Activated CD4-positive, CD25-positive, alpha-beta regulatory T cell (primary cell): ENCODE measurements at regions not wholly inside any gene's neighbourhood (a gene's known extent, or its start where the extent isn't known, plus 50 kb on each side); places are given as distances from the start of the nearest gene placed in this dataset.

Experiments
- DNase-seq, 4 experiments: peaks; one replicate each; lab custom pipeline; 2025; lab: John Stamatoyannopoulos, UW

DNA sequence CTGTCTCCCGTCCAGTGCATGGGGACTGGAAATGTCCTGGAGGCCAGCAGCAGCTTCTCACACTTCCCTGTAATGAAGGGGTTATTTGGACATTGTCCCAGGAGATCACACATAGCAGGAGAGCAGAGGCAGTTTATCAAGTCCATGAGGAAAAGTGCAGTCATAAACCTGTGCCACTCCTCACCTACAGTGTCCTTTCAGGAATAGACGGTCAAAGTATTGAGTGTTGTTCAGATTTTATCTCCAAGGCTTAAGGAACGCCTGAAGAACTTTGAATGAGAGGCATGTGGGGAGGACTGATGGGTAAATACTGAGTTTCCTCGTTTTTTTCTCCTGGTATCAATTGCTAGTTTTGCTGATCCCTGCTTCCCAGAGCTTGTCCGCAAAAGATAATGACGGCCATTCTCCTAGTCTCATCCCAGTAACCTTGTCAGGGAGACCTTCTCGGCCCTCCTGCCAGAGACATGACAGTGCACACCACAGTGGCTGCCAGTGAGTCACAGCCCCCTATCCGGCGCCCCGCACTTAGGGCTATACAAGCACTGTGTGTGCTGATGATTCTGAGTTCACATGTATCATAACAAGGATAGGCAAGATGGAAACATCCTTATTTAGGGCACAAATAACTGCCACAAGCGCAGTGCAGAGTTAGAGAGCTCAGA lies 495.5 kb upstream of the MGMT start:
- no peak for DNase-seq

DNA sequence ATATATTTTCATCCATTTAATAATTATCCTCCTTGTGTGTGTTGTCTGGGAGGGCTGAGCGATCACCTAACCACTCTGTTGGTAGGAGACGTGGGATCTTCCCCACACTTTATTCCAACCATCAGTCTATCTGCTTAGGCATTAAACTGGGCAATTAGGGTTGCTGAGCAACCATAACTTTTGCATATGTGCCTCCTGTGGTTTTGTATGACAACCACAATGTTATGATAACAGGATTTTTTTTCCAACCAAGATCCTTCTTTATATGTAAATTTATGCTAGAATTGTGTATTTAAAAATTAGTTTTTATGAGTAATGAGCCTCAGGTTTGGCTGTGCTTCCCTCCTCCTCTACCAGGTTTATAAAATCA lies 495.0 kb upstream of the MGMT start:
- no peak for DNase-seq

GRCh38 chr10:128973221-128973620 lies 493.8 kb upstream of the MGMT start:
- DNase-seq: no peak

GRCh38 chr10:128976856-128977255 lies 490.2 kb upstream of the MGMT start:
- DNase-seq: no peak

DNA sequence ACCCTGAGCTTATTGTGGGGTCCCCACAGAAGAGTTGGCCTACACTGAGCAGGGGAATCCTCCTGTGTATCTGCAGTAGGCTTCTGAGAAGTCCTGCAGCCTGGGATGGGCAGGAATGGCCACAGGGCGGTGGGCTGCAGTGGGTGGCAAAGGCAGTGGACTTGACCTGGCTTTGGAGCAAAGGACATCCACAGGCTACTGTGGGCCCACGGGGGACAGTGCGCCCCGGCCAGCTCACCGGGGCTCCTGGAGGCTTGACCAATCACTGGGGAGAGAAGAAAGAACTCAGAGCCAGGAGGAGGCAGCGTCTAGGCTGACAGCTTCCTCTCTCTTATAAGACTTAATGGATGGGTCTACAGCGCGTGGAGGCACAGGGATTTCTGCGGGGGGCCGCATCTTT lies 488.8 kb upstream of the MGMT start:
- no peak for DNase-seq

GRCh38 chr10:128979405-128979804 lies 487.6 kb upstream of the MGMT start:
- DNase-seq: no peak

GRCh38 chr10:128981251-128981650 lies 485.8 kb upstream of the MGMT start:
- DNase-seq: no peak

DNA sequence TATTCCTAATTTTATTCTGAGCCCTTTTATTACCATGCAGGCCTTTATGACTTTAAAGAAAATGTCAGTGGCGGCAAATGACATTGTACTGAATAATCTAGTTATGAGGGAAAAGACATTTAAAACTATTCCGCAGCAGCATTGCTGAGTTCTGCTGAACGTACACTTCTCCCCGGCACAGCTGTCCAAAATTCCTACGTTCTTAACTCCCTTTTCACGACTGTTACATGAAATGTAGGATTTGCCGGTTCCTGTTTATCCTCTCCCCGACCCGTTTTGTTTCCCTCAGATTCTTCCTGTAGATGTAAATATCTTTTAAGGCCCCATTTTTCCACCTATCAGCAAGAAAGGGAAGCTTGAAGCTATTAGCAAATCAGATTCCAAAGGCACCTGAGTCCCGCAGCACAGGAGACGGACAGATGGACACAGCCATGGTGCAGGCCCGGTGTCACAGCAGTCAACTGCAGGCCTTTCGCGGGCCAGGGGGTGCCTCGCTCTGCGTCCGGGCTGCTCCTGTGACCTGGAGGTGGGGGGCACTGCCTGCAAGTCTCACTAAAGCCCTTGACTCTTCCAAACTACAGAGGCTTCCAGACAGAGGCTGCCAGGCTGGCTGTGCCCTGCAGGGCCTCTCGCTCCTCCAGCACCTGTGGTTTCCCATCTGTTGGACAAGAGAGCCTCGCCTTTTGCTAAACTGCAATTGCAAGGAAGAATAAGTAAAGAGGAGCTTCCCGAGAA lies 485.0 kb upstream of the MGMT start:
- DNase-seq: no peak

DNA sequence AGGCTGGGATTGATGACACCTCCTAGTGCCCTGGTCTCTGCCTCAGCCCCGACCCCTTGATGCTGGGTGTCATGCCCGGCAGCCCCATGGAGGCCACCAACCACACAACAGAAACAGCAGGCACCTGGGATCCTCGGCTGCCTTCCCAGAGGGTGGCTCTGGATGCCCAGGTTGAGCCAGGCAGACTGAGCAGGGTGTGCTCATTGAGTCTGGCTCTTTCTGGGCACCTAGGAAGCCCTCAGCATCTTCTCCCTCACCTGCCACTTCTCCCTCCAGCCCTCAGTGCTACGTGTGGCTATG lies 484.5 kb upstream of the MGMT start:
- DNase-seq: no peak

DNA sequence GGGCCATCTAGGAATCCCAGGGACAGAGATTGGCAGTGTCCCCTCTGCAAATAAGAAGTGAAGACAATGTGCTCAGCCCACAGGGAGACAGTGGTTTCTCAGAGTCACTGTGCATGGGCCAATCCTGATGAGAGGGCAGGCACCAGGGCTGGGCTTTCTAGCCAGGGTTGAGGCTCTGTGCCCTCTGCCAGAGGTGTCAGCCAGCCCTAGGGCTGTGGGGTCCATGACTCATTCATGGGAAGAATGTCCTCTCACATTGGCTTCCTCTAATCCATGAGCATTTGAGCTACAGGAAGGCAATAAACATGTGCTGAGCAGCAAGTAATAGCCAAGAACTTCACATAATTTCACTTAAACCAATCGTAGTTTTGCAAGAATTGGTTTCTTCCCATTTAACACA lies 482.0 kb upstream of the MGMT start:
- no peak for DNase-seq

DNA sequence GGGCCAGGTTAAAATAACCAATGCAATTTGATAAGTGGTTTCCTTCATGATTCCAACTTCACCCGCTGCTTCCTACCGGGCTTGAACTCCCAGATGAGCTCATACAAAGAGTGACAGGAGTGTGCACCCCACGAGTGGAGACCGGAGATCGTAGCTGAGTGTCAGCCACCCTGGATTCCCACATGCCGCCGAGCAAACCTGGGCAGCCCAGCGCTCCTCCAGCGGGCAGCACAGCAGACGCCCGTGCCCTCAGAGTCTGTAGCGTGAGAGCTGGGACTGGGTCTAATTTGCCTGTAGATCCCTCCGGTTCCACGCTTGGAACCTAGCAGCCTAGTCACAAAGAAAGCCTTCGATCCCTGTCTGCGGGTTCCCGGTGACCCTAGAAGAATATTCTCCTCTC lies 476.1 kb upstream of the MGMT start:
- no peak for DNase-seq

DNA sequence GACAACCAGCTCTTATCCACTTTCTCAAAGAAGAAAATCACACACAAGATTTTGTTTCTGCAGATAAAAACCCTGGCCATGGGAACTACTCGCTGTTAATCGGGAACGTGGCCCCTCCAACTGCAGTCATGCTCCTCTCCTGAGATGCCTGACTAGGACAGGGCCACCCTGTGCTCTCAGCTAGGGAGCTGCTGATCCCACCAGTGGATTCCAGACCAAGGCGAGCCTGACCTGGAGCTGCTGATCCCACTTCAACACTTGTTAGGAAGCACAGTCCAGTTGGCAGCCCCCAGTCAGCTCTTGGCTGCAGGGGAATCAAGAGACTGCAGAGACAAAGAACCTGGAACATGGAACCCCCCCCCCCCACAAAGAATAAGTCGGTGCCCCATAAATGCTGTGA lies 474.3 kb upstream of the MGMT start:
- DNase-seq: no peak

DNA sequence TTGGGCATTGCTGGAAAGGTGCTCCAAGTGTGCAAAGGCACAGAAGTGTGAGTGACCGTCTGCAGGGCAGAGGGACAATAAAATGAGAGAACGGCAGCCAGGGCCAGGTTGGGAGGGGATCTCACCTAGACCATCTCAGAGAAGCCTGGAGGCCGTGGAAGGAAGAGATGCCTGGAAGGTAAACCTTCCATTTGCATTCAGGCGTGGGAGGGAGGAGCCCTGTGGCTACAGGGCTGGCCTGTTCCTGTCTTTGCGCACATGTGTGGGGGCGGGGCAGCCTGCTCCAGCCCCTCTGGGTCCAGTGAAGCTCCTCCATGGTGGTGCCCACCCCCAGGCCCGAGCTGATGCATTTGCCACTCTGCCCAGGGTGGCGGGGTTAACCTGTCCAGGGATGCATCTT lies 473.6 kb upstream of the MGMT start:
- no peak for DNase-seq

DNA sequence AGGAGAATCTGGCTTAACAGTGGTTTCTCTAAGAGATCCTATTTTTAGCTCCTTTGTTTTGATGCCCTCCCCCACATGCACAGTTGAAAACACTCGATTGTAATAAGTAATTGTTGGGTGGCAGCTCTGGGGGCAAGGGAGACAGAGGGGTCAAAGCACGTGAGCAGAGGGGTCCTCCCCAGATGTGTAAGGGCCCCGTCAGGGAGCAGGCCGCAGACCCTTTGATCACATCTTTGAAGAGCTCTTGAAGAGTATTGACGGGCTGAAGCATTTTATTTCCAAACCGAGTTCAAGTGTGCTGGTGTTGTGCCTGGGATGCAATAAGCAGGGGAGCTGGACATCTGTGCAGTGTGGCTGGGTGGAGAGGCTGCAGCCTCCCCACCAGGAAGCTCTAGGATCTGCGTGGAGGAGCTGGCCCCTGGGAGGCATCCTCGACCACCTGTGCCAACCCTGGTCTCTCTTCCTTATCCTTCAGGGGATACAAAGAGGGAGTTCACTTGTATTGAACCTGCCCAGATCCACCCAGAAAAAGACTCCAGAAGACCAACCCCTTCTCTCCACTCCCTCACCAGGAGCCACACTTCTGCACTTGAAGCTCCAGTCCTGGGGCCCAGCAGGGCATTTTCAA lies 473.0 kb upstream of the MGMT start:
- DNase-seq: no peak

DNA sequence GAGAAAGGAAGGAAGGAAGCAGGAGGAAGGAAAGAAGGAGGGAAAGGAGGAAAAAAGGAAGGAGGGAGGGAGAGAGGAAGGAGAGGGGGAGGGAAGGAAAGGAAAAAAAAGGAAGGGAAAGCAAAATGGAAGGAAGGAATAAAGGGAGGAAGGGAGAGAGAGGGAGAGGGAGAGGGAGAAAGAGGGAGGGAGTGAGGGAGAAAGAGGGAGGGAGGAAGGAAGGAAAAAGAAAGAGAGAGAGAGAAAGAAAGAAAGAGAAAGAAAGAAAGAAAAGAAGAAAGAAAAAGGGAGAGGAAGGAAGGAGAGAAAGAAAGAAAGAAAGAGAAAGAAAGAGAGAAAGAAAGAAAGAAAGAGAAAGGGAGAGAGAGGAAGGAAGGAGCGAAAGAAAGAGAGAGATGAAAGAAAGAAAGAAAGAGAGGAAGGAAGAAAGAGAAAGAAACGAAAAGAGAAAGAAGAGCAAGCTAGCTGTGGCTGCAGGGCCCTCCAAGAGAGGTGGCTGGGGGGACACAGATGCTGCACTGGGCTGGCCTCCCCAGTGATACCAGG lies 472.4 kb upstream of the MGMT start:
- no peak for DNase-seq

GRCh38 chr10:128995676-128996075 lies 471.4 kb upstream of the MGMT start:
- DNase-seq: no peak

DNA sequence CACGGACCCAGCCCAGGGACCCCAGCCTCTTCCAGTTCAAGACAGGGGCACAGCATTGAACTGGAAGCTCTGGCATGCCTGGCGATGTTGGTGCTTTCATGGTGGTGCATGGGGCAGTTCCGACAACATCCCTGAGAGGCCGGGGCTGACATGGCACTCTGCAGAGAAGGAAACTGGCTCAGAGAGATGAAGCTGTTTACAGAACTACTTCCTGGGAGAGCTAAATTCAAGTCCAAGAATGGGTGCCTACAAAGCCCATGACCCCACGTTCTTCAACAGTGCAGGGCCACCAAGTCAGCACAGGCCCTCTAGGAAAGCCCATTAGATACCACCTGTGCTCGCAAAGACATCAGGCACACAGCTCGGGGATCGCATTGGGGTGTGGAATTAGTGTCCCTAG lies 470.9 kb upstream of the MGMT start:
- DNase-seq: no peak

- no peak for DNase-seq
These were observed 468.8 kb upstream of the MGMT start for GRCh38 chr10:128998101-128998805.

DNA sequence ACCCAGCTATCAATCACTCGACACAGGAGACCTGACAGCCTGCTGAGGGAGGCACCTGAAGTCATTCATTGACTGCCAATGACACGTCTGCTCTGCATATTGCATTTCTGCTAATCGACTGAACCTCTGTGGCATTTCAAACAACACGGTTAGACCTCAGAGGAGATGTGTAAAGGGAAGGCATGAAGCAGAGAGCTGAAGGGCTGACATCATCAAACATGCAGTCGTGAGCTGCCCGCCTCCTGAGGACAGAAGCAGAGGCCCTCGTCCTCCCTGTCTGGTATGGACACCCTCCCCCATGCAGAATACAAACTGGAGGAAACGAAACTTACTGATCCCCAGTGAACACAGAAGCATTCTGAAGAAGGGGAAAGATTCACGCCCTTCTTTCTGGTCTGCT lies 462.6 kb upstream of the MGMT start:
- DNase-seq: no peak

GRCh38 chr10:129005080-129005479 lies 462.0 kb upstream of the MGMT start:
- no peak for DNase-seq

GRCh38 chr10:129005804-129006203 lies 461.2 kb upstream of the MGMT start:
- no peak for DNase-seq

- DNase-seq: no peak
These were observed 448.5 kb upstream of the MGMT start for GRCh38 chr10:129018511-129018910.
